NCI-H1048 (cell line): ENCODE measurements at regions not wholly inside any gene's neighbourhood (a gene's known extent, or its start where the extent isn't known, plus 50 kb on each side); places are given as distances from the start of the nearest gene placed in this dataset.
"Not testable (repeated sequence)": the region's sequence is repeated elsewhere in the genome, so short reads cannot be mapped to it uniquely, and the experiment has no call there.

ENCODE experiments used
- DNase-seq: peaks from one replicate; lab custom pipeline; 2025; lab: John Stamatoyannopoulos, UW

GRCh38 chr6:21772884-21773575 is 179.5 kb downstream of the SOX4 start:
- no peak for DNase-seq

- no peak for DNase-seq
These were observed 180.0 kb downstream of the SOX4 start for GRCh38 chr6:21773576-21773968.

DNA sequence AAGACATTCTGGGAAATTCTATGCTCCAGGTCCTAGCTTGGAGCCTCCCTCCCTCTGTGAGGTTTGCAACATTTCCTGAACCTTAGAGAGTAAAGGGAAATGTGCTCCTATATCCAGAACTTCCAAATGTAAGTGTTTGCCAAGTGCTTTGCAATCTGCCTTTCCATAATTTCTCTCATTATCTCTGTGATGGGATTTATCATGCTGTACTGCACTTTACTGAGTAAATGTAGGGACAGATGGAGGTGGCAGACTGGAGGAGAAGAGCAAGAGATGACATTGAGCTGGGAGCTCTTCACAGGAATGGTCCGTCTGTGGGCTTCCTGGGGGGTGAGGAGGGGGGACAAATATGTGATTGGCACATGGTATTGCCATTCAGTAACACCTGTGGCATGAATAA is 184.3 kb downstream of the SOX4 start:
- DNase-seq: no peak

DNA sequence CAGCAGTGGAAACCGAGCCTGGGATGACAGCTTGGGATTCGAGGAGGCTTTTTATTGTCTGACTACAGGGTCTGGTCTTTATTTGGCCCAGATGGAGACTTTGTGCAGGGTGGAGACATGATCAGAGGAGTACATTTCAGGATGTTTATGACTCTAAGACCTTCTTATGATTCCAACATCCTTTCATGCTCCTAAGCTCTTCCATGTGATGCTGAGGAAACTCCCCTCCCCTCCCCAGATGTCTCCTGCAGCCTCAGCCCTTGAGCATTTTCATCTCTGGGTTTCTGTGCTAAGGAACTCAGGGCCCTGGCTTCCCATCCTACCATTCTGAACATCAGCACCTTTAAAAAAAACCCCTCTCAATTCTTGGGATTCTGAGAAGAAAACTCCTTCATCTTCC is 186.6 kb downstream of the SOX4 start:
- DNase-seq: no peak

- no peak for DNase-seq
These were observed 187.1 kb downstream of the SOX4 start for GRCh38 chr6:21780679-21781078.

- DNase-seq: no peak
These were observed 187.6 kb downstream of the SOX4 start for GRCh38 chr6:21781128-21781527.

GRCh38 chr6:21785164-21785563 is 191.6 kb downstream of the SOX4 start:
- no peak for DNase-seq

DNA sequence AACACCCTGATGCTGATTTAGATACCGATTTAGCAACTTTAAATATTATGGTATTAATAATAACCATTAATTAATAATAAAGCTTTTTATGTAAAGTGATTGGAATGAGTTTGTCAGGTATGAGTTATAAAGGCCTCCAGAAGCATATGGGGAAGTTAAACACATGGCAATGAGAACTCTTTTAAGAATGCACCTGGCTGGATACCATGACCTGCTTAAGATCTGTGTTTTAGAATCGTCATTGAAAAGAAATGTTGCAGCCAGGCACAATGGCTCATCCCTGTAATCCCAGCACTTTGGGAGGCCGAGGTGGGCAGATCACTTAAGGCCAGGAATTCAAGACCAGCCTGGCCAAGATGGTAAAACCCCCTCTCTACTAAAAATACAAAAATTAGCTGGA is 197.5 kb downstream of the SOX4 start:
- no peak for DNase-seq

DNA sequence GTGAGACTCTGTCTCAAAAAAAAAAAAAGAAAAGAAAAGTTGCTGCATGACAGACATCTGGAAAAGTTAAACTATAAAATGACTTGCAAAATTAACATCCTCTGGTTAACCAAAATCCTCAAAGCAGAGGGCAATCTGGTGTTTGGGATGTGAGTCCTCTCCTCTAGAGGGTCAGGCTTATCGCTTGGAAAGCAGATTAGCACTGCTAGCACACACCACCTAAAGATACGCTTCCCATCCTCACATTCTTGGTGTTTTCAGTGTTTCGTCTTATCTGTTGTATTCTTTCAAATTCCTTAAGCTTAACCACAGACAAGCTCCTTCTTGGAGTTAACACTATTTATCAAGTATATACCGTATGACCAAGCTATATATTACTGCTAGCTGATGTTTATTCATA is 198.0 kb downstream of the SOX4 start:
- no peak for DNase-seq

GRCh38 chr6:21792177-21792576 is 198.6 kb downstream of the SOX4 start:
- no peak for DNase-seq

- not testable (repeated sequence) for DNase-seq
These were observed 203.4 kb downstream of the SOX4 start for GRCh38 chr6:21796979-21797378.

- DNase-seq: no peak
These were observed 204.9 kb downstream of the SOX4 start for GRCh38 chr6:21798468-21798867.

GRCh38 chr6:21800330-21800729 is 206.8 kb downstream of the SOX4 start:
- no peak for DNase-seq

DNA sequence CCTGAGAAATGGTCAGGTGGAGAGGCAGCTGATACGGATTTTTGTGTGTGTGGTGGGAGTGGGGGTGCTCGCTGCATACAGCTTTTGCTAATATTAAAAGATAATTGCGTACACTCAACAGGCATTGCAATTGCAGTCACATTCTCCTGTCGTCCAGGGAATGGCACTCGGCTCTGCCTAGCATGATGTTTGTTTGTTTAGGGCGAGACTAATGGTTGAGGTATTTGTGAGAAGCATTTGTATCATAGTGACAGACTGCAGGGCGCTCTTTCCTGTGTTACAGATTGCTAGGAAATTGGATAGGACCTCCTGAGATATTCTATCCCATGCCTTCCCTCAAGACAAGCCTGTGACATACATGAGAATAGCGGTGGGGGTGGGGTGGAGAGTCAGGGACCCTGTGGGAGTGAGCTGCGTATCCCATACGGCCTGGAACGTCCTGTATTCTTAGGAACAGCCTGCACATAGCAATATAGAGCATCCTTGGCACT is 207.4 kb downstream of the SOX4 start:
- DNase-seq: no peak

- DNase-seq: no peak
These were observed 208.1 kb downstream of the SOX4 start for GRCh38 chr6:21801446-21802174.

GRCh38 chr6:21802175-21802822 is 208.7 kb downstream of the SOX4 start:
- no peak for DNase-seq

DNA sequence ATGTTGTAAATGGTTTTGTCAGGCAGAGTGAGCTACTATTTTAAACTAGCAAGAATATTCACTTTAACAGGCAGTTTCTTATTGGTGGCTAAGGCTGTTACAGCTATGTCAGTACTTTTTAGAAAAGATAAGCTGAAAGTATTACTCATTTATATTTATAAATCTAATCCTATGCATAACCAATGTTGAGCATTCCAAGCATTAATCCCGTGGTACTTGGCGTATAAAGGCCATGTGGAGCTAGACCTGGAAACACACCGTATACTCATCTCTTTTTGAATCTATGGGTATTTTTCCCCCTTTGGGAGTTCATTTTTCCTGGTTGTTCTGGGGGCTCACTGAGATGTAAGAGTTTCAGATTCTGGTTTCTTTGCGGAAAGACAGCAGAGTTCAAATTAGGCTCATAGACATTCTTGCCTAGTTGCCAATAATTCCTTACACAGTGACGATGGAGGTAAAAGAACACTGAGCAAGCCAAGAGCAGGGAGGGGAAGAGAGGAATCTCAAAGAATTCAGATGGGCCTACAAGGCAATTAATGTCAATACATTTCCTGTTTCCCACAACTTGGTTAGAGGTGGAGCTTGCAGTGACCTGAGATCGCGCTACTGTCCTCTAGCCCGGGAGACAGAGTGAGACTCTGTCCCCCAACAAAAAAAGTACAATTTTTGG is 211.5 kb downstream of the SOX4 start:
- DNase-seq: no peak

DNA sequence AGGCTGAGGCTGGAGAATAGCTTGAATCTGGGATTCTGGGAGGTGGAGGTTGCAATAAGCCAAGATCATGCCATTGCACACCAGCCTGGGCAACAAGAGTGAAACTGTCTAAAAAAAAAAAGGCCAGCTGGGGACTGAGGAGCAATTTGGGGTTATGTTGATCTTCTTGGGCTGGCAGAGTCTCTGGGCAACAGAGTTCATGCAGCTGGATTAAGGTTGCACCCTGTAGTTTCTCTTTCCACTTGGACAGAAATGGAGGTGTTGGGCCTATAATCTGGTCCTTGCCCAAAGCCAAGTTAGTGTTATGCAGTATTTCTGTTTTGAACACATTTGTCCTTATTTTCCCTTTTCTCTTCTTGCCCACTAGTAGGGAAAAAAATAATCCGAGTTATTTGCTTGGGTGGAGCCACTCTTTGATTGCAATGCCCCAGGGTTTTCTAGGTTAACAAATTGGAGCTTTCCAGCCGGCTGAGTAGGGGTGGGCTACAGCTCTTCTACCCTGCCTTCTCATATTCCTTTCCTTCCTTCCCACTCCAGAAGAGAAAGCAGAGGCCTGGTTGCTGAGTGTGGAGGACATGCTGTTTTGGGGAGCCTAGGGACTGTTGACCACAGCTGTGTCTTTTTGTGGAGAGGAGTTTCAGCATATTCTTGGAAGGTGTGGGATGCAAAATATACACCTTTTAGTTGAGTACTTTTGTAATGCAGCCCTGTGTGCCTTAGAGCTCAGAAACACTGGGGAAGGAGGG is 213.9 kb downstream of the SOX4 start:
- no peak for DNase-seq

DNA sequence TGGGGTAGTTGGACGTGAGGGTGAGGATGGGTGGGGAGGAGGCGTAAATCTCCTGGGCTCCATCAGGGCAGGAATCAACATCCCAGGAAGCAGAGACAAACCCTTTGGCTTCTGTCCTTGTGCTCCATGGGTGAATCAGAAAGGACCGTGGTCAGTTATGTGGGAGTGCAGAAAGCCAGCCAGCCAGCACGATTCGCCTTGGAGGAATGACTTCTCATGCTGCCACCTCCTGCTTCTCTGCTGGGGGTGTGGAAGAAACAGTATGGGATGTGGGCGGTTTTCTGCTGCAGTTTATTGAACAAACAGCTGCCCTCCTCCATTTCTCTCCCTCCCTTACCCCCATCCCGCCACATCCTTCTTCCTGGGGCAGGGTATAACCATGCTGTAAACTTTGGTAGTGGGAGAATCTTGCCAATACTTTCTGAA is 214.5 kb downstream of the SOX4 start:
- DNase-seq: no peak

- DNase-seq: no peak
These were observed 215.1 kb downstream of the SOX4 start for GRCh38 chr6:21808551-21809242.

- no peak for DNase-seq
These were observed 217.9 kb downstream of the SOX4 start for GRCh38 chr6:21811484-21811883.
